ENCODE measurements at regions not wholly inside any gene's neighbourhood (a gene's known extent, or its start where the extent isn't known, plus 50 kb on each side); places are given as distances from the start of the nearest gene placed in this dataset.

DNA sequence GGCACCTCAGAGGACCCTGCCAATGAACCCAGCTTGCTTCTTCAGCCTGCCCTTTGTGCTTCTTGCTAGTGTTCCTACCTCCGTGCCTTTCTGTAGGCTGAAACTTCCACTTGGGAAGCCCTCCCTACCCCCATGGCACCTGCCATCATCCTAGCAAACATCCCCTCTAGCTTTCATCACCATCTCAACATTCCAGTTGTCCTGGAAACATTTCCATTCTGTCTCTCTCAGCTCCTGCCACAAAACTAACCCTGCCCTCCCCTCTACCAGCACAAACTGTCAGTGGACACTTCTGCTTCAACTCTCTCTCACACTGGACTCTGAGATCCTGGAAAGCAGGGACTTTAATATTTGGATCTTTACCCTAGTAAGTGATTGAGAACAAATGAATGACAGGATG, 525.8 kb upstream of the TENM4 start:
- no peak overlapping the region for H3K9ac ChIP-seq (replicated peaks; ENCODE audit: extremely low read depth, insufficient read depth, low read length)
- no peaks in the 10 kb centered on the region for H4K20me1 ChIP-seq (replicated peaks; ENCODE audit: control insufficient read depth, extremely low read depth, insufficient read depth, low read length)
- H3K4me2 ChIP-seq (ENCODE audit: insufficient read depth, low read length): no peak overlapping the region
- DNase-seq (ENCODE audit: low read depth, low spot score) (no peak), FAIRE-seq (no peak)
- BruUV-seq (replicated peaks): no TSS peak
- dilution Hi-C loops (cut with MboI; ENCODE audit: extremely low pct_ligation_motif_present, low sequenced_read_pairs): no loop called here
- H3K4me1 ChIP-seq (ENCODE audit: control insufficient read depth, extremely low read depth, insufficient read depth, low read length): no peaks in the 10 kb centered on the region
- no peaks in the 10 kb centered on the region for H3K9me1 ChIP-seq (replicated peaks; ENCODE audit: control insufficient read depth, extremely low read depth, insufficient read depth, low read length)
- no peak overlapping the region for H3K27ac ChIP-seq (ENCODE audit: insufficient read depth, low read depth, low read length)
- no peak overlapping the region for H2AFZ ChIP-seq (ENCODE audit: low read depth, low read length)
- H3K27me3 ChIP-seq (ENCODE audit: control insufficient read depth in 2 of 2, insufficient read depth in 2 of 2, low read length in 2 of 2): no peaks in the 10 kb centered on the region
- intact Hi-C loops (cut with micrococcal nuclease): no loop called here
- H3K79me2 ChIP-seq (ENCODE audit: control insufficient read depth, insufficient read depth, low read length): no peaks in the 10 kb centered on the region
- TF ChIP-seq POLR2A (IDR thresholded peaks at IDR 0.05; ENCODE audit: low read depth, low read length): no peak
- no peak for TF ChIP-seq CTCF (IDR thresholded peaks at IDR 0.05; ENCODE audit: extremely low read depth in 1 of 2, insufficient read depth in 1 of 2, low read depth in 1 of 2, low read length in 2 of 2)
- TF ChIP-seq POLR2AphosphoS5 (IDR thresholded peaks at IDR 0.05; ENCODE audit: insufficient read depth, low read depth, low read length): no peak
- no peak for TF ChIP-seq FOS (IDR thresholded peaks at IDR 0.05; ENCODE audit: borderline replicate concordance, insufficient read depth, low read length)
- TF ChIP-seq EZH2 (IDR thresholded peaks at IDR 0.05; ENCODE audit: borderline replicate concordance, low read depth, low read length, severe bottlenecking): no peak
- no peak for TF ChIP-seq GATA2 (IDR thresholded peaks at IDR 0.05; ENCODE audit: insufficient read depth, insufficient read length, low read depth, low read length)
- no peak for TF ChIP-seq MYC (IDR thresholded peaks at IDR 0.05; ENCODE audit: low read depth, low read length)
- TF ChIP-seq MAX (IDR thresholded peaks at IDR 0.05; ENCODE audit: insufficient read depth, insufficient read length): no peak
- TF ChIP-seq JUN (IDR thresholded peaks at IDR 0.05; ENCODE audit: borderline replicate concordance, insufficient read depth, insufficient read length, low read depth): no peak
- POLR2A ChIA-PET: no interaction called here
- H3K36me3 ChIP-seq (ENCODE audit: control insufficient read depth in 2 of 2, extremely low read depth in 1 of 2, insufficient read depth in 2 of 2, low read length in 2 of 2): no peaks in the 10 kb centered on the region
- H3K9me3 ChIP-seq (replicated peaks; ENCODE audit: control insufficient read depth, insufficient read depth, low read length): peaks cover 5% of the 10 kb centered on the region
- H3K4me3 ChIP-seq (replicated peaks in 1 of 3; ENCODE audit: insufficient read depth in 1 of 3, low read depth in 1 of 3, low read length in 3 of 3): no peak overlapping the region
- CTCF ChIA-PET: no interaction called here
